GM21786 (cell line): ENCODE measurements at regions not wholly inside any gene's neighbourhood (a gene's known extent, or its start where the extent isn't known, plus 50 kb on each side); places are given as distances from the start of the nearest gene placed in this dataset.
"Not testable (repeated sequence)": the region's sequence is repeated elsewhere in the genome, so short reads cannot be mapped to it uniquely, and the experiment has no call there.

Experiments
- ATAC-seq: cut with Tn5 transposase; IDR thresholded peaks from one replicate; pipeline ENCODE4 v1.9.1; 2021; ENCODE audit not compliant: unreplicated experiment

DNA sequence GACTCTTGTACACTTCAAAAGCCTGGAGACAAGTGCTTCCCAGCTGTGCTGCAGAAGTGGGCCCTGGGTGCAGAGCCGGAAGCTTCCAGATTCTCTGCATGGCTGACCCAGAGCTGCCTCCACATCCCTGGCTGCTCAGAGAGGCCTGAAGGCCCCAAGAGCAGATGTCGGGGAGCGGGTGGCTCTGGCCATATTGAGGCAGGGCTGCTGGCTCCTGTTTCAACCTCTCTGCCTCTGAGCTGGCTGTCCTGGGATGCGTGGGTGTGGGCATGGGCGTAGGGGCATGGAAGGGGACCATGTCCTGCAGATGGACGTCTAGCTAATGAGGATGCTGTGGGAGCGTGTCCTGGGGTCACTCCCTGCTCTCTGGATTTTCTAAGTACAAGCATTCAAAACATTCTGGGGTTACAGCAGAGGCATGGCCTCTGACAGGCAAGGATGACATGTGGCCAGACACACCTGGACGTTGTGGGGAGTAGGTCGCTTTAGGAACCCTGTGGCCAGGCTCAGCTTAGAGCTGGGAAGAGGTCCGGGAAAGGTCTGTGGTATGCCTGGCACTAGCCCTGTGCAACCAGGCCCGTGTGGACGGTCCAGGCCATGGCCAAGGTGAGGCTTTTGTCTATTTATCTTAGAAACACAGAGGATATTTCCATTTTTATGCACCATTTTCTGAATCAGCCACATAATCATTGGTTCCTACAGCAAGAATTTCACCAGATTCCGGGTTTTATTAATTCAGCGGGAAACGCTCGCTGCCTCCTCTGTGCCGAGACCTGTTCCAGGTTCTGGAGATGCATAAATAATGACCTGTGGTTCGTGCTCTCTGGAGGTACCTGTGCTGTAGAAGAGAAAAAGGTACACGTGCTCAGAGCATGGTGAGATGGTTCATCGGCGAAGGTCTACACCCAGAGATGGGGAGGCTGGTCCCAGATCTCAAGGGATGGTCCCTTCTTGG, 361.1 kb downstream of the GLRX3 start:
- no peak for ATAC-seq

DNA sequence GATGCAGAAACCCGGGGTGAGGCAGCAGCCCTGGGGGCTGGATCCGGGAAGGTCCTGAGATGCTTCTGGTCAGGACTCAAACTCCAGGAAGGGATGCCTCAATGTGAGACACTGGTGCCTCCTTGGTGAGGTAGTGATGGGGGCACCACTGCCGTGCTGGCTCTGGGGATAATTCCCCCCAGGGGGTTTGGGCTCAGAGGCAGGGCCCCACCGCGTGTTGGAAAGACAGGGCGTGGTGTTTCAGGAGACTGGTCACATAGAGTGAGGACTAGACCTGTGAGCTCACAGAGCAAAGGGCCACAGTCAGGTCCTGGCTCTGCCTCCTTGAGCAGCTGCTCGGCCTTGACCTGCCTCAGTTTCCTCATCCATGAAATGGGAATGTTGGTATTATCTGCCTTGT, 361.9 kb downstream of the GLRX3 start:
- no peak for ATAC-seq

DNA sequence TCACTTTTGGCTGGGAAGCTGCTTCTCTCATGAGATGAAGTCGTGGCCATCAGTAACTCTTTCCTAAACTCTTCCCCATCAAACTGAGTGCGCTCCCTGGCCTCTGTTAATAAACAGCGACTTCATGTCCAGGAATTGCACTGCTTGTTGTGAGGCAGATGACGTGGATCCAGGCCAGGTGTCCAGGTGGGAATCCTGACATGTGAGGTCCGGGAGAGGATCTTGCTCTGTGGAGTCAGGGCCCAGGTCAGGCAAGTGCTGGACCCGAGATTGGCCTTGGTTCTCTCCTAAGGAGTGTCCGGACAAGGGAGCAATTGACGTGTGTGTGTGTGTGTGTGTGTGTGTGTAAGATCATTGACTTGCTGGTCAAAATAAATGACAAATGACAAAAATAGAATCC, 362.7 kb downstream of the GLRX3 start:
- no peak for ATAC-seq

DNA sequence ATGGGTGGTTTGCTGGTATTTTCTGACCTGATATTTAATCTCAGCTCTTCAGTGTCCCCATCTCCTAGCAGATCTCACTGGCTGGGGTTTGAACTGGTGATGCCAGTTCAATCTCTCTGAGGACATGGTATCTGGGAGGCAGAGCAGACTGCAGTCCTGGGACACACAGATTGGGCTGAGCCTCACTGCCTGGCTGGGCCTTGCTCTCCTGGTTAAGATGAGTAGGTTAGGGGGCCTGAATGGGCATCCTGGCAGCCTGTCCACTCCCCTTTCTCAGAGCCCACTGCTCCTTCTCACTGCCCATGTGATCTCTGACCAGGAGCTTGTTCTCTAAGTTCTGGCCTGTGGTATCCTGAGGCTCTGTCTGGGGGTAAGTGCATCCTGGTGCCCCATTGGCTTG, 363.4 kb downstream of the GLRX3 start:
- no peak for ATAC-seq

DNA sequence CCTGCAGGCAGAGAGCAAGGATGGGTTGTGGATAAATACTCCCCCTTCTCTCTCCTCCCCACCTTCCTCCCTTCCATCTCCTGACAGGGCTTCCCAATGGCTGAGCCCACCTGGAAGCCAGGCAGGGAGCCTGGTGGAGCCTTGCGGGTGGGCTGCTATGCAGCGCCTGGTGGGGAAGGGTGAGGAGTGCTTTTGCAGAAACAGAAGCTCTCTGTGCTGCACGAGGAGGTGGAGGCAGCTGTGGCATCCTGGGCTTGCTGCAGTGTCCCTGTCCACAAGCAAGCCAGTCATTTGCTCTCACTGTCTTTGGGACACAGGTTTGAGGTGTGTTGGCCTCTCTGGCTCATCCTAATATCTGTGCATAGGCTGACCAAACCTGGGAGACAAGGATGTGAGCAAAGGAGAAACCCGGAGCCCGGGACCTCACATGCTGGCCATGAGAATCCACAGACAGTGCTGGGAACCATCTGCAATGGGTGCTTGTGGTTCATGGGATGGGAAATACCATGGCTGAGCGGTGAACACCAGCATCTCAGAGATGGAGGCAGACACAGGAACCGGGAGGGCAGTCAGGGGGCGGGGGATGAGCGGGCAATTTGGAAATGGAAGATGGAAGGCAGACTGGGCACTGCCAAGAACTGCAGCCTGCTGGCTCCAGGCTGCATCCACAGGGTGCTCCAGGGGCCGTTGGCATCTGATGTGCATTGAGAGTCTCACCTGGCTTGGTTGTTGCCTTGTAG, 364.2 kb downstream of the GLRX3 start:
- ATAC-seq = no peak

DNA sequence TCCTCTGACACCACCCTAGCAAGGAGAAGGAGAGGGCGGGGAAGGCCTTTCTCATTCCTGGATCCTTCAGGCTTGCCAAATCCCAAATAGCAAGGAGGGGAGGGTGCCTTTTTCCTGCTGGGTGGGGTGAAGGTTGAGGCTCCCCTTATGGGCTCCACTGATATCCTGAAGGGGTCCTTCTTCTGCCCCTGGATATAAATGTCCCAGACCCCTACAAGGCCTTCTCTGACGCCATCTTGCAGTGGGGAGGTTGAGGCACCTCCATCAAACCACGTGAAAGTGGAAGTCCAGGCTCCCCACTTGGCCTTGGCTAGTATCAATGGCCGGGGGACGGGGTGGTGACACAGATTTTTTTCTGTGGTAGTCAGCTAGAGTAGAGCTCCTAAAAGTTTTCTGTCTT, 371.3 kb downstream of the GLRX3 start:
- ATAC-seq = no peak

DNA sequence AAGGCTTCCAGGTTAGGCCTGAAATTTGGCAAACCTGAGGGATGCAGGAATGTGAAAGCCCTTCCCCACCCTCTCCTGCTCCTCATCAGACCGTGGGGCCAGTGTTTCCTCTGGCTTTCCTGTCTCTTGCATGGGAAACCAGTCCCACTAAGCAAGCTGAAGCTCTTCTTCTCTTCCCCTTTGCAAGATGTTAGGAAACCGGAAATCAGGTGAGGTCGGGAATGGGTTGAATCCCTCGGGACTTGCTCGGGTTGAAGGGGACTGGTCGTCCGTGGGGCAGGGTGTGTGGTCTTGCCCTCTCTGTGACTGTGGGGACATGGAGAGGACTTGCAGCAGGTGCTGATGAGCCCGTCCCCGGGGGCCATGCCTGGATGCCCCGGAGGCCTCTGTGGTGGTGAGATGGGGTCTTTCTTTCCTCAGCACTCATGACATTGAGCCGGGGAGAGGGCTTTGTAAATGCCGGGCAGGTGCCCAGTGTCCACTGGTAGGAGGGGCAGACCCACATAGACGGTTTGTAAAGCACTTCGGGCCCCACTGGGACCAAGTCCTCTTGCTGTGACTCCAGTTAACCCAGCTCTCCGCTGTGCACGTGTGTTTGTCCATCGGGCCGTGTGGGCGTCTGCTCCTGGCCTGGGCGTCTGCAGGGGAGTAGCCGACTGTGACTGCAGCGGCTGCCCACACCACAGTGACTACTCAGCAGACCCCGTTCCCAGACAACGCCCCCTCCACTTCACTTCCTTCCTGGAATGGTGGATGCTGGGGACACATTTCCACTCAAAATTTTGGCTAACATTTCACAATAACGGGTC, 373.9 kb downstream of the GLRX3 start:
- no peak for ATAC-seq

DNA sequence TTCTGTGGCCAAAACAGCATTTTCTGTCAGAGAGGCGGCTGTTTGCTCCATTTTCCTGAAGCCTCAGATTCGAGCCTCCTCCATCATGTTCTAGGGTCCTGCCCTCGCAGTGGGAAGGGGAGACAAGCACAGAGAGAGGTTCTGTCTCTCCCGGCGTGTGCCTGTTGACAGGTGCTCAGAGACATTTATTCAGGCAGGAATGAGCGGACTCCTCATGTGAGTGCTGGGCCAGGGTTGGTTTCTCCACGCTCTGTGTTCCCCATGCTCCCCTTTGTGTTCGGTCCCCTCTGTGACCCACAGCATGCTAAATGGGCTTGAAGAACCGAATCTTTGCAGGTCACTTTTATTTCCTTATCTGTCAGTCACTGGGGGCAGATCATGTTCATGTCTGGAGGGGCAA, 374.6 kb downstream of the GLRX3 start:
- no peak for ATAC-seq

DNA sequence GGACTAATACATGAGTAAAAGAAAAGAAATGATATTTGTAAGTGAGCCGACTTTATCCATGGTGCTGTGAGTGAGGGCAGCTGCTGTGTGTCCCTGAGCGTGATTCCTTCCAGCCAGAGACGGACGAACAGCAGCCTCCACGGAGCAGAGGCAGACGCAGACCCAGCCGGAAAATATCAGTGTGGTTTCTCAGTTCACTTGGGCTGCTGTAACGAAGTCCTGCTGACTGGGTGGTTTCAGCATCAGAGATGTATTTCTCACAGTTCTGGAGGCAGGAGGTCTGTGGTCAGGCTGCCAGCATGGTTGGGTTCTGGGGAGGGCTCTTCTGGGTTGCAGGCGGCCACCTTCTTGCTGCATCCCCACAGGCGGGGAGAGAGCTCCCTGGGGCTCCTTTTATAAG, 375.6 kb downstream of the GLRX3 start:
- no peak for ATAC-seq

DNA sequence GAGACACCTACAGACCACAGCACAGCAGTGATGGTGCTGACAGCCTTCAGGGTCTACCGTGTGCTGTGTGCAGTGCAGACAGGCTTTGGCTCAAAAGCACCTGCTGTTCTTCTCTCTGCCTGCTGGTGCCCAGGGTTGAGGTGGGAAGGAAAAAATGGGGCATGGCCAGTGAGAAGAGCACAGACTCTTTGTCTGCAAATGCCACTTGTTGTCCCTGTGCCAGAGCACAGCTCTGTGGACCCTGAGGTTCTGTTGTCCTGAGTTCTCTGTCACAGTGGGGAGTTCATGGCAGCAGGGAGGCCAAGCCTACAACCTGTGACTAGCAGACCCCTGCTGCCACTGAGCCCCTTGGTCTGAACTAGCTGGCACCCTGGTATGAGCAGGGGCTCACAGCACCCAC, 376.7 kb downstream of the GLRX3 start:
- ATAC-seq = no peak

DNA sequence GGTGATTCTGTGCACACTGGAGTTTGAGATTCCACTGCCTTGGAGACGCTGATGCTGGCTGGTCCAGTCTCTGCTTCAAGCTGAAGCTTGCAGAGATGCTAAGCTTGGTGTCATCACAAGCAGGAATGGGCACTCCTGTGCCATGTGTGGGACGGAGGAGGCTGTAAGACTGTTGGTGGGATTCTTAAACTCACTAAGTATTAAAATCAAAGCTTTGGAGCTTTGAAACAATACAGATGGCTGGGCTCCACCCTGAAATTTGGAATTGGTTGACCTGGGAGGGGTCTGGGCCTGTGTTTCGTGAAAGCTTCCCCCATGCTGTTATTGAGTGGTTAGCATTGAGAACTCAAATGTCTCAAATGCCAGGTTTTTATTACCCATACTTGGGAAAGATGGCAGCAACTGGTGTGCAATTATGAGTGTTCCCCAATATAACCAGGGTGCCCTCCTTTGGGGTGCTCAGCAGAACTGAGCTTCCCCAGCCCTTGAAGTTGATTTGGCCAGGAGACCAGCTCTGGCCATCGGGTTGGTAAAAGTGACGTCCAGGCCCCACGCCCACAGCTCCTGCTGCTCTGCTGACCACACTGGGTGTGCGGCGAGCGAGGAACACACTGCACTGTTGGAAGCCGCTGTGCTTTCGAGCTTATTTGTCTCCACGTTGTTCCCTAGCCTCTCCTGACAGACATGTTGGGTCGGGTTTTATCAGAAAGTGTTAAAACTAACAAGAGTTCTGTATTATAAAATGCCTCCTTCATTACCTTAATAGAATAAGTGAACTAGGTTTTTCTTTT, 377.7 kb downstream of the GLRX3 start:
- no peak for ATAC-seq

DNA sequence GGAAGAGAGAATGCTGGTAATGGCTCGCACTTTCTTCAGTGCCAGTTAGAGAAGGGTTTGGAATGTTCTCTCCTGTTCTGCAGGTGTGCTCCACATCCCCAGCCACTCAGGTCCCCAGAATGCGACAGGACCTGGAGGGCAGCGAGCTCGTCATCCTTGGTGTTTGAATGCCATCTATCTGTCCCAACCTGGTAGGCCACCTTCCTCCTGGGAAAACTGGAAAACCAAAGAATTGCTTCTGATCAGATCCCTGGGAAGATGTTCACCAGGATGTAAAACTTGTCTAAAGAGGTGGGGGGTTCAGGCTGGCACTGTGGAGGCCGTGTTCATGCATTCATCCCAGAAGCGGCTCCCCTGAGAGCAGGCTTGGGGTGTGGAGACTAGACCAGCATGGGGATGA, 379.5 kb downstream of the GLRX3 start:
- ATAC-seq = no peak

DNA sequence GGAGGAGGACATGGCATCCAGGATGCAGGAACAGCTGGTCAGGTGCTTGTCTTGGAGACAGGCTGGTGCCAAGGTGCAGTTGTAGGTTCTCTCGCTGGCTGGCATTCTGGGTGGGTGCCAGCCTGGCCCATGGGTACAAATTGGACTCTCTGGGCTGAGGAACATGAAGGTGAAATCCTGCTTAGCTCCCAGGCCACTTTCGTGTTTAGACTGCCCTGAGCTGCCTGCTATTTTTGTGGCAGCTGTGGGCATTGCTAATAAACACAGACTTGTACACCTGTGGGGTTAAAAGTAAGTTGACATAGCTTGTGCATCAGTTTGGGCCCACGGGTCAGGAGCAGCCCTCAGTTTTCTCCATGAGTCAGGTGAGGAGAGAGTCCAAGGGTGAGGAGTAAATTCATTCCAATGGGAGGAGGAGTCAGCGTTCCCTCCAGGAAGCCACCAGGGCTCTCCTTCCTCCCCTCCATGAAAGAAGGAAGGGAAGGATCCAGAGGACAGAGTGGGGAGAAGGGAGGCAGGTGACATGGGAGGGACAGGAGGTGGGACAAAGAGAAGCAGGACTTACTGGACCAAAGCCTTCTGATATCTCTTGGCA, 380.0 kb downstream of the GLRX3 start:
- ATAC-seq = no peak

DNA sequence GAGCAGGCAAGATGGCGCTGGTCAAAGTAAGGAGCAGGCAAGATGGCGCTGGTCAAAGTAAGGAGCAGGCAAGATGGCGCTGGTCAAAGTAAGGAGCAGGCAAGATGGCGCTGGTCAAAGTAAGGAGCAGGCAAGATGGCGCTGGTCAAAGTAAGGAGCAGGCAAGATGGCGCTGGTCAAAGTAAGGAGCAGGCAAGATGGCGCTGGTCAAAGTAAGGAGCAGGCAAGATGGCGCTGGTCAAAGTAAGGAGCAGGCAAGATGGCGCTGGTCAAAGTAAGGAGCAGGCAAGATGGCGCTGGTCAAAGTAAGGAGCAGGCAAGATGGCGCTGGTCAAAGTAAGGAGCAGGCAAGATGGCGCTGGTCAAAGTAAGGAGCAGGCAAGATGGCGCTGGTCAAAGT, 382.7 kb downstream of the GLRX3 start:
- not testable (repeated sequence) for ATAC-seq

DNA sequence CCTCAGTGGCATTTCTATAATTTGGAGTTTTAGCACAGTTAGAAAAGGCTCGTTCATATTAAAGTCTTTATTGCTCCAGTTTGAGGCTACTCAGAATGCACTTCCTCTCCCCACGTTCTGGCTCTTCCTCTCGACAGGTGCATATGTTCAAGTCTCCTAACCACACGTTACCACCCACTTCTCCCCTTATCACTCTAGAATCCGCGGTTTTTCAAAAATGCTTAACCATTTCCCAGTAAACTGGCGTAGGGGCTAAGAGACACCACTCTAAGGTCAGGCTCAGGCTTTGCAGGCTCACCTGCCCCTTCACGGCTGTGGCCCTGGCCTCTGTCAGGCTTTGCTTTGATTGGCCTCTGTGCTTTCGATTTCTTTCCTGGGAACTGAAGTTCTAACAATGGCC, 383.6 kb downstream of the GLRX3 start:
- ATAC-seq = no peak

DNA sequence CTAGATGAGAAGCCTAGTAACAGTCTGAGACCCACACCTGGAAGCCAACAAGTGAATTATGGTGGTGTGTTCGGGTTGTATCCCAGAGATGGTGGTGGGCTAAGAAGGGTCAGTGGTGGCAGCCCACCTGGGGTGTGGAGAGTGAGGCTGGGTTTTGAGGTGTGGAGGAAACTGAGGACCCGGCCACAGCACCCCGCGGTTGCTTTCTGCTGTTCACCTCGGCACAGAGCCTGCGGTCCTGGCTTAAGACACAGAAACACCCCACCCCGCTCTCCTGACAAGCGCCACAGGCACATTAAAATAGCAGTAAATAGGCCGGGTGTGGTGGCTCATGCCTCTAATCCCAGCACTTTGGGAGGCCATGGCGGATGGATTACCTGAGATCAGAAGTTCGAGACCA, 395.1 kb downstream of the GLRX3 start:
- ATAC-seq = no peak

DNA sequence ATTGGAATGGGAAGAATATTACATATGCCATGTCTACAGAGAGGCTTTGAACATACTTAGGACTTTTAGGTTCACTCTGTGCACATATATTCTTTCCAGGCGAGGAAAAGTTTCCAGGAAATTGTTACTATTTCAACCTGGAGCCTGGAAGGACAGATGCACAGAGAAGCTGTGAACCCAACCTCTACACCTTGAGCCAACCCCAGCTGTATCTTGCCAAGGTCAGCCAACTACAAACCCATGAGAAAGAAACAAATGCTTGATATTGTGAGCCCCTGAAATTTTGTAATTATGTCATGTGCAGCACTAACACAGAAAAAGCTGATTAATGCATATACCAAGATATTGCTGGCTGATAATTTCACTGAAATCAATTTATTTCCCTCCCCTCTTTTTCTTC, 404.9 kb downstream of the GLRX3 start:
- ATAC-seq = no peak

DNA sequence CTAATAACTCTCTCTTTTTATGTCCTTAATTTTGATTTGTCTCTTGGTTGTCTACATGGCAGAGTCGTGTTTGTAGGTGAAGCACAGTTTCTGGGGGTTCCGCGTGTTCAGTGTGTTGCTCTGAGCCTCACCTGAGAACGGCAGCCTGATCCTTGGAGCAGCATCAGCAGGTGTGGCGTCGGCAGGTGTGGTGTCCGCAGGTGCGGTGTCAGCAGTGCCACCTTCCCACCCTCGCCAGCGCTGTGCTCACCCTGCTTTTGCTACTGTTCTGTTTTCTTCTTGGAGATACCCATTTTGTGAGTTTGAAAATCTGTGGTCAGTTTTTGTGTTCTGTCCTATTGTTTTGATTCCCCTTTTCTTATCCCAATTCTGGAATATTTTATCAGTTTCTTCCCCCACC, 406.6 kb downstream of the GLRX3 start:
- ATAC-seq = no peak

DNA sequence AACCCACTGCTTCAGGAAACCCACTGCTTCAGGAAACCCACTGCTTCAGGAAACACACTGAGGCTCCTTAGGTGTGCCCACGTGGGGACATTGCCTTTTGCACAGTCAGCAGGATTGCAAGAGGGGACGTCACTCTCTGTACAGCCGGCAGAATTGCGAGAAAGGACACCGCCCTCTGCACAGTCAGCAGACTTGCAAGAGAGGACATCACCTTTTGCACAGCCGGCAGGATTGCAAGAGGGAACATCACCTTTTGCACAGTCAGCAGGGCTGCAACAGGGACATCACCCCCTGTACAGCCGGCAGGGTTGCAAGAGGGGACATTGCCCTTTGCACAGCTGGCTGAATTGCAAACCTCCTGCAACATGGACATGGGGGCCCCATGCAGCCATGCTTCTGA, 407.6 kb downstream of the GLRX3 start:
- ATAC-seq = no peak

DNA sequence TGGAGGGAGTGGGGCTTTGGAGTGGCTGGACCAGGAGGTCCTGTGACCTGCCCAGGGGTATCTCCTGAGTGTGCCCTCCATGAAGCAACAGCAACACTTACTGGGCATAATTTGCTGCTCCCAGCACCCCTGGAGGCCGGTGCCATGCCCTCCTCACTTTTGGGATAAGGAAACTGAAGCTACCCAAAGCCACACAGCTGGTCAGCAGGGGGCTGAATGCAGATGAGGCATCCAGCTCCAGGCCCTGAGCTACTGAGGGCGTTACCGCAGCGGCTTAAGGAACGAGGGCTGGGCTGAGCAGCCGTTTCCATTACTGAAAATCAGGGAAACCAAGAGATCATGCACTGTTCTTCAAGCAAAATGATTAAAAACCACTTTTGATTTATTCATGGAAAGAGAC, 408.9 kb downstream of the GLRX3 start:
- no peak for ATAC-seq
